Calu3 (cell line): ENCODE measurements at regions not wholly inside any gene's neighbourhood (a gene's known extent, or its start where the extent isn't known, plus 50 kb on each side); places are given as distances from the start of the nearest gene placed in this dataset.
A peak's percentile ranks its signal among the peaks of the same experiment; 100 is the strongest.

Source experiments
- BruUV-seq: library from RNA; stranded (reverse); fragments of 400-500 nt; replicated peaks from 2 replicates; lab custom pipeline; 2021; lab: Mats Ljungman, UMichigan
- CTCF ChIA-PET: fragments of 300-600 bp; sonication (Branson Sonifier 250); formaldehyde crosslinking; loops from one replicate; lab custom pipeline; 2022; ENCODE audit warnings: antibody characterized with exemption; lab: Charles Lee
- DNase-seq: peaks from one replicate; pipeline ENCODE4 v3.0.0; 2022
- H3K27ac Mint-ChIP-seq: one replicate; pipeline ENCODE4 v1.8.0; 2022; ENCODE audit warnings: mixed read lengths; ENCODE audit not compliant: unreplicated experiment
- H3K27me3 Mint-ChIP-seq: one replicate; pipeline ENCODE4 v1.8.0; 2022; ENCODE audit warnings: mixed read lengths; ENCODE audit not compliant: unreplicated experiment
- H3K36me3 Mint-ChIP-seq: one replicate; pipeline ENCODE4 v1.8.0; 2022; ENCODE audit warnings: mild to moderate bottlenecking, moderate library complexity, mixed read lengths; ENCODE audit not compliant: insufficient read depth, unreplicated experiment
- H3K4me1 Mint-ChIP-seq: one replicate; pipeline ENCODE4 v1.8.0; 2022; ENCODE audit warnings: mild to moderate bottlenecking, low read depth, mixed read lengths; ENCODE audit not compliant: unreplicated experiment
- H3K4me3 Mint-ChIP-seq: one replicate; pipeline ENCODE4 v1.8.0; 2022; ENCODE audit warnings: mild to moderate bottlenecking, low read depth, moderate library complexity, mixed read lengths; ENCODE audit not compliant: unreplicated experiment
- H3K9me3 Mint-ChIP-seq: one replicate; pipeline ENCODE4 v1.8.0; 2022; ENCODE audit warnings: low read depth, mixed read lengths; ENCODE audit not compliant: unreplicated experiment
- CTCF ChIP-seq: fragments of 200-600 bp; IDR thresholded peaks from one replicate; pipeline ENCODE4 v1.8.0; 2022; ENCODE audit warnings: antibody characterized with exemption; ENCODE audit not compliant: unreplicated experiment
- intact Hi-C: fragments of 100-400 bp; cut with micrococcal nuclease; formaldehyde crosslinking; loops from one replicate; pipeline ENCODE4 v1.10.0; 2022; ENCODE audit not compliant: unreplicated experiment

- DNase-seq = no peak
- peaks cover 5% of the 10 kb centered on the region for H3K4me1 Mint-ChIP-seq
- no TSS peak for BruUV-seq
- CTCF ChIA-PET = no interaction called here
- no peak overlapping the region for H3K27ac Mint-ChIP-seq
- H3K27me3 Mint-ChIP-seq = no peaks in the 10 kb centered on the region
- no peaks in the 10 kb centered on the region for H3K9me3 Mint-ChIP-seq
- intact Hi-C loops = no loop called here
- TF ChIP-seq CTCF = no peak
- H3K36me3 Mint-ChIP-seq = no peaks in the 10 kb centered on the region
- H3K4me3 Mint-ChIP-seq = no peak overlapping the region
These were observed 89.0 kb downstream of the NAF1 start for GRCh38 chr4:163077680-163078079.

GRCh38 chr4:163072222-163072621 is 94.5 kb downstream of the NAF1 start:
- Mint-ChIP-seq H3K9me3 (peaks cover 2% of the 10 kb centered on the region), H3K4me1 (no peaks in the 10 kb centered on the region), H3K36me3 (no peaks in the 10 kb centered on the region), H3K27me3 (no peaks in the 10 kb centered on the region), H3K4me3 (no peak overlapping the region), H3K27ac (no peak overlapping the region)
- no peak for TF ChIP-seq CTCF
- DNase-seq = no peak
- CTCF ChIA-PET = no interaction called here
- intact Hi-C loops = no loop called here
- no TSS peak for BruUV-seq

- no TSS peak for BruUV-seq
- H3K4me3 Mint-ChIP-seq = no peak overlapping the region
- H3K27ac Mint-ChIP-seq = no peak overlapping the region
- no peaks in the 10 kb centered on the region for H3K27me3 Mint-ChIP-seq
- no peak for DNase-seq
- no peaks in the 10 kb centered on the region for H3K36me3 Mint-ChIP-seq
- no peaks in the 10 kb centered on the region for H3K4me1 Mint-ChIP-seq
- CTCF ChIA-PET = no interaction called here
- peaks cover 2% of the 10 kb centered on the region for H3K9me3 Mint-ChIP-seq
- TF ChIP-seq CTCF = no peak
- intact Hi-C loops = no loop called here
These were observed 95.4 kb downstream of the NAF1 start for GRCh38 chr4:163071308-163071707.

- H3K9me3 Mint-ChIP-seq = peaks cover 2% of the 10 kb centered on the region
- no peak for TF ChIP-seq CTCF
- H3K36me3 Mint-ChIP-seq = no peaks in the 10 kb centered on the region
- no peak for DNase-seq
- H3K27ac Mint-ChIP-seq = no peak overlapping the region
- intact Hi-C loops = no loop called here
- no peaks in the 10 kb centered on the region for H3K27me3 Mint-ChIP-seq
- CTCF ChIA-PET = interaction anchor here (1.0 kb wide), 1 partner anchor 486 kb away, joined by 3 read pairs; no protein-coding TSS in a partner anchor
- no TSS peak for BruUV-seq
- H3K4me1 Mint-ChIP-seq = no peaks in the 10 kb centered on the region
- H3K4me3 Mint-ChIP-seq = no peak overlapping the region
These were observed 96.7 kb downstream of the NAF1 start for GRCh38 chr4:163070023-163070422.

GRCh38 chr4:163063891-163064290 is 102.8 kb downstream of the NAF1 start:
- Mint-ChIP-seq H3K27me3 (no peaks in the 10 kb centered on the region), H3K4me3 (no peak overlapping the region), H3K36me3 (no peaks in the 10 kb centered on the region), H3K9me3 (no peaks in the 10 kb centered on the region), H3K27ac (no peak overlapping the region), H3K4me1 (no peaks in the 10 kb centered on the region)
- intact Hi-C loops = no loop called here
- no TSS peak for BruUV-seq
- CTCF ChIA-PET = no interaction called here
- TF ChIP-seq CTCF = no peak
- peak; percentile 6 for DNase-seq
